ENCODE measurements at regions not wholly inside any gene's neighbourhood (a gene's known extent, or its start where the extent isn't known, plus 50 kb on each side); places are given as distances from the start of the nearest gene placed in this dataset.

- TF ChIP-seq, protein P1, sequence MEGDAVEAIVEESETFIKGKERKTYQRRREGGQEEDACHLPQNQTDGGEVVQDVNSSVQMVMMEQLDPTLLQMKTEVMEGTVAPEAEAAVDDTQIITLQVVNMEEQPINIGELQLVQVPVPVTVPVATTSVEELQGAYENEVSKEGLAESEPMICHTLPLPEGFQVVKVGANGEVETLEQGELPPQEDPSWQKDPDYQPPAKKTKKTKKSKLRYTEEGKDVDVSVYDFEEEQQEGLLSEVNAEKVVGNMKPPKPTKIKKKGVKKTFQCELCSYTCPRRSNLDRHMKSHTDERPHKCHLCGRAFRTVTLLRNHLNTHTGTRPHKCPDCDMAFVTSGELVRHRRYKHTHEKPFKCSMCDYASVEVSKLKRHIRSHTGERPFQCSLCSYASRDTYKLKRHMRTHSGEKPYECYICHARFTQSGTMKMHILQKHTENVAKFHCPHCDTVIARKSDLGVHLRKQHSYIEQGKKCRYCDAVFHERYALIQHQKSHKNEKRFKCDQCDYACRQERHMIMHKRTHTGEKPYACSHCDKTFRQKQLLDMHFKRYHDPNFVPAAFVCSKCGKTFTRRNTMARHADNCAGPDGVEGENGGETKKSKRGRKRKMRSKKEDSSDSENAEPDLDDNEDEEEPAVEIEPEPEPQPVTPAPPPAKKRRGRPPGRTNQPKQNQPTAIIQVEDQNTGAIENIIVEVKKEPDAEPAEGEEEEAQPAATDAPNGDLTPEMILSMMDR (IDR thresholded peaks at IDR 0.05; ENCODE audit: extremely low read depth, missing control alignments) = no peak
- no peak for DNase-seq (ENCODE audit: low spot score)
Observed at GRCh38 chr1:221849897-221850296, 108.0 kb upstream of the DUSP10 start.

DNA sequence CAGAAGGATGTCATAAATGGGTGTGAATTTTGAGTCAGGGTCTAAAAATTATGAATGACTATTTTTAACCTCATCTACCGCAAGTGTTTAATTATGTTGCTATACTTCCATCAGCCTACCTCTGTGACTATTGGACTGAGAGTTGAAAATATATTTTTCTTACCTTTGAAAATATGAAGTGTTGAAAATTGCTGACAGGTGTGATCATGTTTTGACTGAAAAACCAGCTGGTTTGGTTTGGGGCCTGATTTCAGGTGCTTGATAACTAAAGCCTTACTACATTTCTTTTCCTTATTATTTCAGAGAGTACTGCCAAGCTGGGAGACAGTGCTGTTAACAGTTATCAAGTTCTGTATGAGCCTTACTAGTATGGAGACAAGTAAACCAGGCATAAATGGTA is 107.2 kb upstream of the DUSP10 start:
- TF ChIP-seq, protein P1 (IDR thresholded peaks at IDR 0.05; ENCODE audit: extremely low read depth, missing control alignments) = no peak
- no peak for DNase-seq (ENCODE audit: low spot score)

DNA sequence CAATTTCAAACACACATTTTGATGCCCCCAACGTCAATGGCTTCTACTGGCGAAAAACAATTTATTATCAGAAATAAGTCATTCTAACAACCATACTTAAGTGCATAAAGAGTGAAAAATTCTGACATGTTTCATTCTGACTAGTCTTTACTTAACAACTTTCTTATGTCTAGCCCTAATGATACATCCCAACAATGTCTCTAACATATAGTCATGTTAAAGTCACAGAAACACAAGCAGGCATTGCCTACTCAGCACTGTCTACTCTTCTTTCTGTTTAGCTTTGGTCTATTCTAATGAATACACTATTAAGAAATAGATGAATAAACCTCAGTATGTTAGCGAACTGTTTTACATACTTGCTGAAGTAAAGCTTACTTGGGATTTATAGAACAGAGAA is 105.8 kb upstream of the DUSP10 start:
- TF ChIP-seq, protein P1 (IDR thresholded peaks at IDR 0.05; ENCODE audit: extremely low read depth, missing control alignments) = no peak
- no peak for DNase-seq (ENCODE audit: low spot score)

GRCh38 chr1:221845650-221846371 is 103.9 kb upstream of the DUSP10 start:
- no peak for DNase-seq (ENCODE audit: low spot score)
- TF ChIP-seq, protein P1 (IDR thresholded peaks at IDR 0.05; ENCODE audit: extremely low read depth, missing control alignments) = no peak

DNA sequence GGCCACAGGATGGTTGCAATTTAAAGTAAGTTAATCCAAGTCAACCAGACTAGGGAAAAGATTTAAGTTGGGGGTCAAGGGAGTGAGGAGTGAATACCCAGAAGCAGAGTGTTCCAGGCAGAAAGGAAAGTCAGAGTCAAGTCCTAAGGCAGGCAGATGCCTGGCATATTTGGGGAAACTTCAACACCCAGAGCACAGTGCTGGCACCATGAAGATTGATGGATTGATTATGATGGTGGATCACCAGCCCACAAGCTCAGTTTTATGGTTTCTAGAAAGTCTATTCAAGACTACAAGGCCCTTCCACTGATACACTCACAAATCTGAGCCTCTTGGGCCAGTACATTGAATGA is 100.1 kb upstream of the DUSP10 start:
- no peak for DNase-seq (ENCODE audit: low spot score)
- TF ChIP-seq, protein P1 (IDR thresholded peaks at IDR 0.05; ENCODE audit: extremely low read depth, missing control alignments) = no peak

GRCh38 chr1:221841251-221841982 is 99.5 kb upstream of the DUSP10 start:
- TF ChIP-seq, protein P1 (IDR thresholded peaks at IDR 0.05; ENCODE audit: extremely low read depth, missing control alignments) = no peak
- DNase-seq (ENCODE audit: low spot score) = no peak

GRCh38 chr1:221840511-221841243 is 98.8 kb upstream of the DUSP10 start:
- DNase-seq (ENCODE audit: low spot score) = no peak
- TF ChIP-seq, protein P1 (IDR thresholded peaks at IDR 0.05; ENCODE audit: extremely low read depth, missing control alignments) = no peak

All from GM20000 (cell line).